Keratinocyte (primary cell): ENCODE measurements at regions not wholly inside any gene's neighbourhood (a gene's known extent, or its start where the extent isn't known, plus 50 kb on each side); places are given as distances from the start of the nearest gene placed in this dataset.

ENCODE experiments used
- DNase-seq: peaks from one replicate; pipeline ENCODE4 v3.0.0-alpha.2; 2011; ENCODE audit warnings: low read depth, missing footprints, low spot score
- FAIRE-seq: peaks from 2 replicates; lab custom pipeline; 2011; peaks lifted over from hg19 to GRCh38; lab: Jason Lieb, UNC
- H2AFZ ChIP-seq: 2 replicates; pipeline ENCODE4 v1.6.0; 2012; ENCODE audit warnings: low read length, control low read depth, inconsistent platforms; ENCODE audit not compliant: control insufficient read depth
- H3K27ac ChIP-seq: 2 replicates; pipeline ENCODE4 v1.5.1; 2011; ENCODE audit warnings: low read length; ENCODE audit not compliant: control insufficient read depth, insufficient read depth
- H3K27me3 ChIP-seq: 3 replicates; pipeline ENCODE4 v1.6.0; 2011; ENCODE audit warnings: low read length; ENCODE audit not compliant: control insufficient read depth, insufficient read depth; ENCODE audit errors: extremely low read depth
- H3K36me3 ChIP-seq, 2 experiments: 2 replicates in 1 of 2; 3 replicates in 1 of 2; pipeline ENCODE4 v1.5.1; 2011; ENCODE audit warnings: low read length in 2 of 2, mild to moderate bottlenecking in 1 of 2; ENCODE audit not compliant: control insufficient read depth in 2 of 2, insufficient read depth in 2 of 2; ENCODE audit errors: extremely low read depth in 1 of 2
- H3K4me1 ChIP-seq: 3 replicates; pipeline ENCODE4 v1.5.1; 2011; ENCODE audit warnings: low read length; ENCODE audit not compliant: control insufficient read depth, insufficient read depth; ENCODE audit errors: extremely low read depth
- H3K4me2 ChIP-seq: 3 replicates; pipeline ENCODE4 v1.6.0; 2011; ENCODE audit warnings: low read depth, low read length; ENCODE audit not compliant: control insufficient read depth, insufficient read depth; ENCODE audit errors: extremely low read depth
- H3K4me3 ChIP-seq, 3 experiments: fragments of 200-600 bp in 1 of 3; sonication (generic) in 1 of 3; 2 replicates in 2 of 3; 3 replicates in 1 of 3; pipeline ENCODE4 v1.5.1; 2011 to 2016; ENCODE audit warnings: low read length in 3 of 3, mild to moderate bottlenecking in 3 of 3, control low read depth in 2 of 3, inconsistent platforms in 1 of 3, low read depth in 1 of 3, mixed read lengths in 1 of 3, mixed run types in 1 of 3, moderate library complexity in 1 of 3; ENCODE audit not compliant: control insufficient read depth in 2 of 3, insufficient read depth in 2 of 3; ENCODE audit errors: extremely low read depth in 1 of 3
- H3K79me2 ChIP-seq: 2 replicates; pipeline ENCODE4 v1.6.0; 2012; ENCODE audit warnings: low read length; ENCODE audit not compliant: control insufficient read depth, insufficient read depth
- H3K9ac ChIP-seq: 3 replicates; pipeline ENCODE4 v1.6.0; 2011; ENCODE audit warnings: low read length; ENCODE audit not compliant: control insufficient read depth, insufficient read depth; ENCODE audit errors: extremely low read depth
- H3K9me1 ChIP-seq: 3 replicates; pipeline ENCODE4 v1.6.0; 2011; ENCODE audit warnings: low read length; ENCODE audit not compliant: control insufficient read depth, insufficient read depth; ENCODE audit errors: extremely low read depth
- H3K9me3 ChIP-seq: 2 replicates; pipeline ENCODE4 v1.5.1; 2012; ENCODE audit warnings: low read depth, low read length; ENCODE audit not compliant: control insufficient read depth
- H4K20me1 ChIP-seq: 3 replicates; pipeline ENCODE4 v1.6.0; 2011; ENCODE audit warnings: low read length; ENCODE audit not compliant: control insufficient read depth, insufficient read depth; ENCODE audit errors: extremely low read depth
- EZH2 ChIP-seq: IDR thresholded peaks from one replicate; pipeline ENCODE4 v1.6.1; 2012; ENCODE audit warnings: inconsistent platforms, mild to moderate bottlenecking, low read length, moderate library complexity
- dilution Hi-C: fragments of 300-500 bp; cut with MboI; formaldehyde crosslinking; loops from one replicate; pipeline ENCODE4 v1.7.0; 2020; ENCODE audit warnings: low sequenced_read_pairs; ENCODE audit not compliant: extremely low pct_ligation_motif_present
- TF ChIP-seq, protein P1 (sequence below), 3 experiments: IDR thresholded peaks in 1 of 3; conservative IDR thresholded peaks in 1 of 3; optimal IDR thresholded peaks in 1 of 3; 2 replicates in 2 of 3; 3 replicates in 1 of 3; pipeline versions ENCODE3 to v1.5.1; 2011; ENCODE audit warnings: low read length in 3 of 3, mild to moderate bottlenecking in 3 of 3, moderate library complexity in 2 of 3, control low read depth in 1 of 3, inconsistent platforms in 1 of 3; ENCODE audit not compliant: insufficient read depth in 2 of 3; ENCODE audit errors: extremely low read depth in 1 of 3

DNA sequence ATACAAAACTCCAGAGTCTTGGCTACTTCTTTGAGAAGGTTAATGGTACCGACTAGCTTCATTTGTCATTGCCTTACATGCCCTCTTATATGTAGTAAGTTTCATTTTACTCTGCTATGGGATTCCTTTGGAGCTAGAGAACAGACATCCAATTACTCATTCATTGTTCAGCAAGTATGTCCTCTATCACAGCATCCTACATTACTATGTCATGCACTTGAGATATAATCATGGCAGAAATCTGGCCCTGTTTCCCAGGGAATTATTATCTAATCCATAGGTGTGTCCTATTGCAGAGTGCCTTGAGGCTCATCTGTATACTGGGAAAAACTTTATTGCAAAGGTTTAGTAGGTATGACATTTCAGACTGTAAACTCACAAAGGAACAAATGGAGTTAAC is 333.1 kb upstream of the NECTIN3 start:
- Histone ChIP-seq H3K9me1 (no peaks in the 10 kb centered on the region), H4K20me1 (no peaks in the 10 kb centered on the region), H3K27ac (no peak overlapping the region), H3K4me3 (no peak overlapping the region), H3K27me3 (no peaks in the 10 kb centered on the region), H3K4me2 (no peak overlapping the region), H2AFZ (no peak overlapping the region), H3K79me2 (no peaks in the 10 kb centered on the region), H3K9me3 (no peaks in the 10 kb centered on the region), H3K36me3 (no peaks in the 10 kb centered on the region), H3K9ac (no peak overlapping the region), H3K4me1 (no peaks in the 10 kb centered on the region)
- no peak for DNase-seq
- FAIRE-seq, result no peak
- dilution Hi-C loops, result no loop called here
- TF ChIP-seq, protein P1, sequence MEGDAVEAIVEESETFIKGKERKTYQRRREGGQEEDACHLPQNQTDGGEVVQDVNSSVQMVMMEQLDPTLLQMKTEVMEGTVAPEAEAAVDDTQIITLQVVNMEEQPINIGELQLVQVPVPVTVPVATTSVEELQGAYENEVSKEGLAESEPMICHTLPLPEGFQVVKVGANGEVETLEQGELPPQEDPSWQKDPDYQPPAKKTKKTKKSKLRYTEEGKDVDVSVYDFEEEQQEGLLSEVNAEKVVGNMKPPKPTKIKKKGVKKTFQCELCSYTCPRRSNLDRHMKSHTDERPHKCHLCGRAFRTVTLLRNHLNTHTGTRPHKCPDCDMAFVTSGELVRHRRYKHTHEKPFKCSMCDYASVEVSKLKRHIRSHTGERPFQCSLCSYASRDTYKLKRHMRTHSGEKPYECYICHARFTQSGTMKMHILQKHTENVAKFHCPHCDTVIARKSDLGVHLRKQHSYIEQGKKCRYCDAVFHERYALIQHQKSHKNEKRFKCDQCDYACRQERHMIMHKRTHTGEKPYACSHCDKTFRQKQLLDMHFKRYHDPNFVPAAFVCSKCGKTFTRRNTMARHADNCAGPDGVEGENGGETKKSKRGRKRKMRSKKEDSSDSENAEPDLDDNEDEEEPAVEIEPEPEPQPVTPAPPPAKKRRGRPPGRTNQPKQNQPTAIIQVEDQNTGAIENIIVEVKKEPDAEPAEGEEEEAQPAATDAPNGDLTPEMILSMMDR (optimal IDR thresholded peaks at IDR 0.05 in 1 of 3, IDR thresholded peaks at IDR 0.05 in 1 of 3, conservative IDR thresholded peaks at IDR 0.05 in 1 of 3; ENCODE audit: extremely low read depth in 1 of 3, insufficient read depth in 2 of 3, low read length in 3 of 3), result no peak
- no peak for TF ChIP-seq EZH2

DNA sequence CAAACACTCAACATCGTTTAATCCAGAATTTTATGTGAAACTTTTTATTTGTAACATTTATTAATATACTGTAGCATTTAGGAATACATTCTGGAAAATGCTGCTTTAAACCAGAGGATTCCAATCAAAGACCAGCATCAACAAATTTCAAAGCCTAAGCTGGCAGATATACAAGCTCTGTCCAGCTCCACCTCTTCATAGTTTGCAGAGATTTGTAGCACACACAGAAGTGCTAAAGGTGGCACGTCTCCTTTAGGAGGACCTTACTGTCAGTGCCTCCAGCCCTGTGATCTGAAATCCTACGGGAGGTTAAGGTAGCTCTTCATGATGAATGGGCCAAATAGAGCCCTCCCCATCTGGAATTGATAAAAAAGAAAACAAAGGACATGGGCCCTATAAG is 329.7 kb upstream of the NECTIN3 start:
- Histone ChIP-seq H3K4me2 (no peak overlapping the region), H4K20me1 (no peaks in the 10 kb centered on the region), H3K27me3 (no peaks in the 10 kb centered on the region), H3K9ac (no peak overlapping the region), H3K79me2 (no peaks in the 10 kb centered on the region), H3K36me3 (no peaks in the 10 kb centered on the region), H3K9me1 (no peaks in the 10 kb centered on the region), H3K4me1 (no peaks in the 10 kb centered on the region), H3K4me3 (no peak overlapping the region), H3K9me3 (no peaks in the 10 kb centered on the region), H2AFZ (no peak overlapping the region), H3K27ac (no peak overlapping the region)
- no peak for FAIRE-seq
- dilution Hi-C loops, result no loop called here
- DNase-seq, result no peak
- no peak for TF ChIP-seq EZH2
- TF ChIP-seq, protein P1 (optimal IDR thresholded peaks at IDR 0.05 in 1 of 3, IDR thresholded peaks at IDR 0.05 in 1 of 3, conservative IDR thresholded peaks at IDR 0.05 in 1 of 3; ENCODE audit: extremely low read depth in 1 of 3, insufficient read depth in 2 of 3, low read length in 3 of 3), result no peak
